D721Med (cell line): ENCODE measurements at regions not wholly inside any gene's neighbourhood (a gene's known extent, or its start where the extent isn't known, plus 50 kb on each side); places are given as distances from the start of the nearest gene placed in this dataset.

Experiments
- DNase-seq: peaks from one replicate; pipeline ENCODE4 v3.0.0; 2011; ENCODE audit warnings: low spot score; ENCODE audit not compliant: insufficient read length
- FAIRE-seq: peaks from 2 replicates; lab custom pipeline; 2011; peaks lifted over from hg19 to GRCh38; lab: Jason Lieb, UNC
- CTCF ChIP-seq: IDR thresholded peaks from 2 replicates; pipeline ENCODE4 v1.5.1; 2012; ENCODE audit warnings: mild to moderate bottlenecking, control low read depth; ENCODE audit not compliant: insufficient read depth; ENCODE audit errors: missing control alignments

- no peak for TF ChIP-seq CTCF
- no peak for FAIRE-seq
- DNase-seq: no peak
These were observed 136.6 kb downstream of the RNF152 start for GRCh38 chr18:61756244-61756643.

GRCh38 chr18:61755555-61755954, 137.3 kb downstream of the RNF152 start:
- FAIRE-seq: no peak
- no peak for DNase-seq
- no peak for TF ChIP-seq CTCF

- FAIRE-seq (no peak), DNase-seq (no peak)
- no peak for TF ChIP-seq CTCF
These were observed 138.7 kb downstream of the RNF152 start for GRCh38 chr18:61754039-61754583.

GRCh38 chr18:61753373-61753772, 139.4 kb downstream of the RNF152 start:
- TF ChIP-seq CTCF: no peak
- FAIRE-seq (peak; percentile 87), DNase-seq (no peak)

- DNase-seq (no peak), FAIRE-seq (no peak)
- no peak for TF ChIP-seq CTCF
These were observed 139.8 kb downstream of the RNF152 start for GRCh38 chr18:61752973-61753372.

GRCh38 chr18:61750840-61751668, 141.8 kb downstream of the RNF152 start:
- DNase-seq: no peak
- TF ChIP-seq CTCF: no peak
- FAIRE-seq: peak; percentile 87

- TF ChIP-seq CTCF: no peak
- no peak for DNase-seq
- peak; percentile 81 for FAIRE-seq
These were observed 143.3 kb downstream of the RNF152 start for GRCh38 chr18:61749546-61749945.
